Liver (tissue), 8 donors: ENCODE measurements at regions not wholly inside any gene's neighbourhood (a gene's known extent, or its start where the extent isn't known, plus 50 kb on each side); places are given as distances from the start of the nearest gene placed in this dataset.

Experiments
- DNase-seq: peaks from one replicate; pipeline ENCODE4 v3.0.0-alpha.2; 2017; ENCODE audit warnings: low spot score
- H3K27ac ChIP-seq, 2 donors: one replicate each; pipeline ENCODE4 v1.7.0; 2013; ENCODE audit warnings: inconsistent platforms in 2 of 2, low read length in 2 of 2, control low read depth in 1 of 2, low read depth in 1 of 2, mild to moderate bottlenecking in 1 of 2
- H3K27me3 ChIP-seq, 4 donors: one replicate each; pipeline versions ENCODE4 v1.6.1 to v1.7.0; 2013; ENCODE audit warnings: low read length in 3 of 4, inconsistent platforms in 1 of 4, mild to moderate bottlenecking in 1 of 4, moderate library complexity in 1 of 4; ENCODE audit not compliant: control insufficient read depth in 4 of 4, insufficient read depth in 4 of 4
- H3K36me3 ChIP-seq, 4 donors: one replicate each; pipeline versions ENCODE4 v1.6.1 to v1.7.0; 2013; ENCODE audit warnings: low read length in 3 of 4, mild to moderate bottlenecking in 3 of 4, low read depth in 1 of 4, moderate library complexity in 1 of 4; ENCODE audit not compliant: control insufficient read depth in 4 of 4, insufficient read depth in 3 of 4
- H3K4me1 ChIP-seq, 4 donors: one replicate each; pipeline versions ENCODE4 v1.6.1 to v1.7.0; 2013; ENCODE audit warnings: low read length in 3 of 4, mild to moderate bottlenecking in 3 of 4, moderate library complexity in 1 of 4; ENCODE audit not compliant: control insufficient read depth in 4 of 4, insufficient read depth in 4 of 4
- H3K4me3 ChIP-seq, 3 donors: one replicate each; pipeline versions ENCODE4 v1.6.1 to v1.7.0; 2013; ENCODE audit warnings: low read length in 3 of 3, control low read depth in 1 of 3, low read depth in 1 of 3, mild to moderate bottlenecking in 1 of 3
- H3K9ac ChIP-seq, 2 donors: one replicate each; pipeline ENCODE4 v1.7.0; 2013; ENCODE audit warnings: low read length in 2 of 2, mild to moderate bottlenecking in 2 of 2, moderate library complexity in 2 of 2, control low read depth in 1 of 2, low read depth in 1 of 2
- H3K9me3 ChIP-seq, 4 donors: one replicate each; pipeline versions ENCODE4 v1.6.1 to v1.7.0; 2013; ENCODE audit warnings: low read length in 3 of 4; ENCODE audit not compliant: control insufficient read depth in 4 of 4
- NR2F2 ChIP-seq: IDR thresholded peaks from 2 replicates; pipeline ENCODE4 v1.6.1; 2016; ENCODE audit warnings: antibody characterized with exemption
- REST ChIP-seq: IDR thresholded peaks from 2 replicates; pipeline ENCODE4 v1.6.1; 2016; ENCODE audit warnings: antibody characterized with exemption, mild to moderate bottlenecking
- RXRA ChIP-seq, 2 donors: IDR thresholded peaks; 2 replicates each; pipeline ENCODE4 v1.6.1; 2017 to 2018; ENCODE audit warnings: antibody characterized with exemption in 2 of 2, mild to moderate bottlenecking in 1 of 2
- TAF1 ChIP-seq: conservative IDR thresholded peaks from 2 replicates; pipeline ENCODE4 v1.6.1; 2016; ENCODE audit warnings: antibody characterized with exemption, mild to moderate bottlenecking
- ZBTB33 ChIP-seq: IDR thresholded peaks from 2 replicates; pipeline ENCODE4 v1.6.1; 2016; ENCODE audit warnings: antibody characterized with exemption
- WGBS: extraction: QIAGEN DNeasy Blood & Tissue Kit; methylation state at CpG from one replicate; pipeline ENCODE4 v1.1.7; 2013; 5-methylcytosine and 5-hydroxymethylcytosine counted together
- TF ChIP-seq, protein P1 (sequence below): fragments of 150-350 bp; IDR thresholded peaks from 2 replicates; pipeline ENCODE4 v1.5.1; 2017; ENCODE audit warnings: improper control_type of control experiment, low read depth, low read length; ENCODE audit not compliant: missing input control
- TF ChIP-seq, protein P2 (sequence below): IDR thresholded peaks from 2 replicates; pipeline ENCODE4 v1.6.1; 2016; ENCODE audit warnings: antibody characterized with exemption
- donor health status: healthy.
- donor health status: healthy.
- donor health status: healthy.
- donor health status: healthy.
- donor health status: healthy.

GRCh38 chr6:88538130-88538706, 372.1 kb upstream of the CNR1 start:
- no peak for DNase-seq
- 66% methylated on average over 4 of the region's 4 CpGs for WGBS
- H3K9me3 ChIP-seq: no peaks in the 10 kb centered on the region
- H3K9ac ChIP-seq: no peak overlapping the region
- H3K36me3 ChIP-seq: no peaks in the 10 kb centered on the region
- no peak overlapping the region for H3K4me3 ChIP-seq
- no peaks in the 10 kb centered on the region for H3K4me1 ChIP-seq
- no peak overlapping the region for H3K27ac ChIP-seq
- peaks cover 0 to 5% (median 0%) of the 10 kb centered on the region in 4 donors for H3K27me3 ChIP-seq
- TF ChIP-seq RXRA (IDR thresholded peaks at IDR 0.05) (no peak), REST (peak; percentile 96)
- TF ChIP-seq, protein P1, sequence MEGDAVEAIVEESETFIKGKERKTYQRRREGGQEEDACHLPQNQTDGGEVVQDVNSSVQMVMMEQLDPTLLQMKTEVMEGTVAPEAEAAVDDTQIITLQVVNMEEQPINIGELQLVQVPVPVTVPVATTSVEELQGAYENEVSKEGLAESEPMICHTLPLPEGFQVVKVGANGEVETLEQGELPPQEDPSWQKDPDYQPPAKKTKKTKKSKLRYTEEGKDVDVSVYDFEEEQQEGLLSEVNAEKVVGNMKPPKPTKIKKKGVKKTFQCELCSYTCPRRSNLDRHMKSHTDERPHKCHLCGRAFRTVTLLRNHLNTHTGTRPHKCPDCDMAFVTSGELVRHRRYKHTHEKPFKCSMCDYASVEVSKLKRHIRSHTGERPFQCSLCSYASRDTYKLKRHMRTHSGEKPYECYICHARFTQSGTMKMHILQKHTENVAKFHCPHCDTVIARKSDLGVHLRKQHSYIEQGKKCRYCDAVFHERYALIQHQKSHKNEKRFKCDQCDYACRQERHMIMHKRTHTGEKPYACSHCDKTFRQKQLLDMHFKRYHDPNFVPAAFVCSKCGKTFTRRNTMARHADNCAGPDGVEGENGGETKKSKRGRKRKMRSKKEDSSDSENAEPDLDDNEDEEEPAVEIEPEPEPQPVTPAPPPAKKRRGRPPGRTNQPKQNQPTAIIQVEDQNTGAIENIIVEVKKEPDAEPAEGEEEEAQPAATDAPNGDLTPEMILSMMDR: no peak

- 66% methylated on average over 11 of the region's 11 CpGs for WGBS
- Histone ChIP-seq H3K36me3 (no peaks in the 10 kb centered on the region), H3K27ac (no peak overlapping the region), H3K27me3 (peaks cover 0 to 5% (median 0%) of the 10 kb centered on the region in 4 donors), H3K9ac (no peak overlapping the region), H3K4me3 (no peak overlapping the region), H3K4me1 (no peaks in the 10 kb centered on the region), H3K9me3 (no peaks in the 10 kb centered on the region)
- DNase-seq: no peak
- TF ChIP-seq REST: no peak
- no peak for TF ChIP-seq RXRA (IDR thresholded peaks at IDR 0.05)
- no peak for TF ChIP-seq ZBTB33
- TF ChIP-seq, protein P2, sequence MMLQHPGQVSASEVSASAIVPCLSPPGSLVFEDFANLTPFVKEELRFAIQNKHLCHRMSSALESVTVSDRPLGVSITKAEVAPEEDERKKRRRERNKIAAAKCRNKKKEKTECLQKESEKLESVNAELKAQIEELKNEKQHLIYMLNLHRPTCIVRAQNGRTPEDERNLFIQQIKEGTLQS: no peak
- no peak for TF ChIP-seq NR2F2
- TF ChIP-seq TAF1: no peak
These were observed 370.0 kb upstream of the CNR1 start for GRCh38 chr6:88536071-88536625.
